ENCODE measurements at regions not wholly inside any gene's neighbourhood (a gene's known extent, or its start where the extent isn't known, plus 50 kb on each side); places are given as distances from the start of the nearest gene placed in this dataset.
A peak's percentile ranks its signal among the peaks of the same experiment; 100 is the strongest.
"Not testable (repeated sequence)": the region's sequence is repeated elsewhere in the genome, so short reads cannot be mapped to it uniquely, and the experiment has no call there.

DNA sequence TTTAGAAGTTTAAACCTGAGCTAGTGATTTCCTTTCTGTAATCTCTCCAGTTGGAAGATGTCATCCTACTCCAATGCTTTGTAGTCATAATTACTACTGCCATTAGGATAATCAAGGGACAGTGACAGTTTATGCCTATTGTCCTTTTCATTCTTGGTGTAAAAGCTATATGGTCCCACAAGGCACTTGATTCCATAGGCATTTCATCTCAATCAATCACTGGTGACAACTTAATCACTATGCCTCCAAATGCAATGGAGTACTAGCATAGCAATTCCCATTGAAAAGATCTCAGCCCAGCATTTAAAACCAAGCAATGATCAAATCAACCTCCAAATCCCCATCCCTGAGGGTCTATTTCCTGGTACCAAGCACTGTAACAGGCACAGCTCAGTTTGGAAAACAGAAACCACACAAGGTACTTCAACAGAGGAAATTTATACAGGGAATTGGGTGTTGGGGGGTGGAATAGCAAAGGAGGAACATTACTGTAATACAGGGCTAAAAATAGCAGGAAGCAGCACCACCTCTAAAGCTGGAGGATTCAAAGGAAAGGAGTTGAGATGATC lies 51.0 kb downstream of the FHIP2A start (continued):
- no peak for TF ChIP-seq EZH2 (IDR thresholded peaks at IDR 0.05; ENCODE audit: borderline replicate concordance, control insufficient read depth, low read depth, low read length)

DNA sequence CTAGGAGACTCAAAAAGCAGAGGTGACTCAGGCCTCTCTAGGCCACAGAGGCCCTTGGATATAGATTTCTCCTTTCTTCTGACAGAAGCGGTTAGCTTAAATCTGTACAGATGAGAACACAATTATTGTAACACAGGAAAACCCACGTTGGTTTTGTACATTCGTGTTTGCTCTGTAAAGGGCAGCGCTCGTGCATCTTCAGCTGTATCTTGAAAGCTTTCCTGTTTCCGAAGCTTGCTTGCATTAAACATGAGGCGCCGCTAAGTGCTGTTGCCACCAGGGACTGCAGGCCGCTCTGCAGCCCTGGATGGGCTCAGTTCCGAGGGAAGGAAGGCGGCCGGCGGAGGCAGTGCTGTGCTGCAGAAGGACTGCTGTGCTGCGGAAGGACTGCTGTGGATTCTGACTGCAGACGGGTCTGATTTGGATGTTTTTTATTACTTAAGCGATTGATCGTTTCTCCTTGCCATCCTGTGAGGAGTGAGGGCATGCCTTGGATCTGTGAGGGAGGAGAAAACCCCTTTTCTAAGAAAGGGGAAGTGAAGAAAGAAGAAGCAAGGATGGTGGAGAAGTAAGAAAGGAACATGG lies 53.3 kb downstream of the FHIP2A start:
- RAD21 ChIA-PET (ENCODE audit: unreplicated experiment) = no interaction called here
- no peak for TF ChIP-seq TCF7 (IDR thresholded peaks at IDR 0.05; ENCODE audit: borderline replicate concordance)
- no peak for TF ChIP-seq MTA2 (IDR thresholded peaks at IDR 0.05; ENCODE audit: low read depth)
- TF ChIP-seq RAD51 (IDR thresholded peaks at IDR 0.05) = no peak
- no peak for TF ChIP-seq NKRF (conservative IDR thresholded peaks at IDR 0.05)
- 0 out of 4 replicates have a peak, but pooled peaks of 1 of the 2 experiments have one; percentile 23 for TF ChIP-seq IKZF2 (IDR thresholded peaks at IDR 0.05)
- no peak for TF ChIP-seq TCF12 (IDR thresholded peaks at IDR 0.05; ENCODE audit: low read depth, low read length)
- TF ChIP-seq NBN (IDR thresholded peaks at IDR 0.05) = no peak
- no peak for TF ChIP-seq NR2F1 (conservative IDR thresholded peaks at IDR 0.05)
- TF ChIP-seq SPI1 (IDR thresholded peaks at IDR 0.05; ENCODE audit: borderline replicate concordance, insufficient read depth, low read depth, low read length) = peak; percentile 82
- no peak overlapping the region; the same call in 1 of the 2 replicates for H2AFZ ChIP-seq (ENCODE audit: control insufficient read depth, low read depth, low read length)
- no peaks in the 10 kb centered on the region; a peak in 1 of 4 replicates for H3K27me3 ChIP-seq (replicated peaks in 1 of 2; ENCODE audit: control insufficient read depth in 2 of 2, insufficient read depth in 2 of 2, low read length in 1 of 2)
- H3K79me2 ChIP-seq (ENCODE audit: control insufficient read depth, insufficient read depth, low read length) = no peaks in the 10 kb centered on the region
- BruUV-seq (replicated peaks) = no TSS peak
- peak overlapping the region; percentile 36 for H3K4me2 ChIP-seq (ENCODE audit: control insufficient read depth, insufficient read depth)
- H3K27ac ChIP-seq (ENCODE audit: control insufficient read depth, insufficient read depth) = no peak overlapping the region
- FAIRE-seq = no peak
- POLR2A ChIA-PET = no interaction called here
- H3K9ac ChIP-seq (ENCODE audit: control insufficient read depth, insufficient read depth, low read length) = no peak overlapping the region
- no peaks in the 10 kb centered on the region for H3K36me3 ChIP-seq (ENCODE audit: control insufficient read depth in 2 of 2, insufficient read depth in 2 of 2, low read length in 1 of 2)
- CTCF ChIA-PET = interaction anchor here (0.9 to 1.4 kb wide), 2 partner anchors 10 to 404 kb away, joined by 3 read pairs; no protein-coding TSS in a partner anchor
- in situ Hi-C loops (cut with MboI) (loop anchor here (5.0 to 10.0 kb wide), 2 partner anchors 252 to 540 kb away; no protein-coding TSS in a partner anchor), intact Hi-C loops (cut with micrococcal nuclease; ENCODE audit: unreplicated experiment) (loop anchor here (5.0 to 10.0 kb wide), 2 partner anchors 140 to 323 kb away; no protein-coding TSS in a partner anchor)
- no peak overlapping the region for H3K4me3 ChIP-seq
- no peaks in the 10 kb centered on the region for H4K20me1 ChIP-seq (ENCODE audit: control insufficient read depth, insufficient read depth)
- no peak for DNase-seq (ENCODE audit: low read depth, low spot score)
- peak; percentile 50 for ATAC-seq
- WGBS (ENCODE audit: insufficient coverage, insufficient replicate concordance, low lambda C conversion rate, missing lambda C conversion rate) = 41% methylated on average over 17 of the region's 17 CpGs
- no peaks in the 10 kb centered on the region for H3K9me3 ChIP-seq (replicated peaks; ENCODE audit: control insufficient read depth, insufficient read depth, low read length)
- SMC1A ChIA-PET (ENCODE audit: uncharacterized antibody, unreplicated experiment) = interaction anchor here (1.2 kb wide), 1 partner anchor 83 kb away, joined by 4 read pairs; no protein-coding TSS in a partner anchor
- H3K4me1 ChIP-seq (ENCODE audit: control insufficient read depth, insufficient read depth, low read length) = no peaks in the 10 kb centered on the region

DNA sequence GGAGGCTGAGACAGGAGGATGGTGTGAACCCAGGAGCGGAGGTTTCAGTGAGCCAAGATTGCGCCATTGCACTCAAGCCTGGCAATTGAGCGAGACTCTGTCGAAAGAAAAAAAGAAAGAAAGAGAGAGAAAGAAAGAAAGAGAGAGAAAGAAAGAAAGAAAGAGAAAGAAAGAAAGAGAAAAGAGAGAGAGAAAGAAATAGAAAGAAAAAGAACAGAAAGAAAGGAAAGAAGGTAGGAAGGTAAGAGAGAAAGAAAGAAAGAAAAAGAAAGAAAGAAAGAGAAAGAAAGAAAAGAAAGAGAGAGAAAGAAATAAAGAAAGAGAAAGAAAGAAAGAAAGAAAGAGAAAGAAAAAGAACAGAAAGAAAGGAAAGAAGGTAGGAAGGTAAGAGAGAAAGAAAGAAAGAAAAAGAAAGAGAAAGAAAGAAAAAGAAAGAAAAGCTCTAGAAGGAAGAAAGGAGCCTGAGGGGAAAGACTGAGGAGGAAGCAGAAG lies 54.1 kb downstream of the FHIP2A start:
- ChIA-PET RAD21 (ENCODE audit: unreplicated experiment) (interaction anchor here (5.4 kb wide), 1 partner anchor 254 kb away, joined by 44 read pairs; no protein-coding TSS in a partner anchor), CTCF (interaction anchor here (1.1 to 6.5 kb wide), 2 partner anchors 80 to 254 kb away, joined by 3 to 55 read pairs; no protein-coding TSS in a partner anchor), SMC1A (ENCODE audit: uncharacterized antibody, unreplicated experiment) (interaction anchor here (4.5 kb wide), 1 partner anchor 254 kb away, joined by 35 read pairs; no protein-coding TSS in a partner anchor)
- in situ Hi-C loops (cut with MboI) (loop anchor here (10.0 kb wide), 1 partner anchor 539 kb away; no protein-coding TSS in a partner anchor), intact Hi-C loops (cut with micrococcal nuclease; ENCODE audit: unreplicated experiment) (loop anchor here (5.0 to 10.0 kb wide), 2 partner anchors 139 to 323 kb away; no protein-coding TSS in a partner anchor)
- FAIRE-seq; H2AFZ ChIP-seq (ENCODE audit: control insufficient read depth, low read depth, low read length); H3K27ac ChIP-seq (ENCODE audit: control insufficient read depth, insufficient read depth); ATAC-seq; H3K79me2 ChIP-seq (ENCODE audit: control insufficient read depth, insufficient read depth, low read length); DNase-seq (ENCODE audit: low read depth, low spot score); H3K9ac ChIP-seq (ENCODE audit: control insufficient read depth, insufficient read depth, low read length); H3K27me3 ChIP-seq (replicated peaks in 1 of 2; ENCODE audit: control insufficient read depth in 2 of 2, insufficient read depth in 2 of 2, low read length in 1 of 2); H3K4me3 ChIP-seq; H4K20me1 ChIP-seq (ENCODE audit: control insufficient read depth, insufficient read depth); POLR2A ChIA-PET; BruUV-seq (replicated peaks); H3K4me1 ChIP-seq (ENCODE audit: control insufficient read depth, insufficient read depth, low read length); H3K36me3 ChIP-seq (ENCODE audit: control insufficient read depth in 2 of 2, insufficient read depth in 2 of 2, low read length in 1 of 2); H3K9me3 ChIP-seq (replicated peaks; ENCODE audit: control insufficient read depth, insufficient read depth, low read length): not testable (repeated sequence)
- peak overlapping the region; percentile 36; the same call in 1 of the 2 replicates for H3K4me2 ChIP-seq (ENCODE audit: control insufficient read depth, insufficient read depth)
- 93% methylated on average over 4 of the region's 4 CpGs for WGBS (ENCODE audit: insufficient coverage, insufficient replicate concordance, low lambda C conversion rate, missing lambda C conversion rate)
